HG02588 (cell line): ENCODE measurements at regions not wholly inside any gene's neighbourhood (a gene's known extent, or its start where the extent isn't known, plus 50 kb on each side); places are given as distances from the start of the nearest gene placed in this dataset.

ENCODE experiments used
- ATAC-seq: cut with Tn5 transposase; IDR thresholded peaks from one replicate; pipeline ENCODE4 v1.9.1; 2021; ENCODE audit warnings: mild to moderate bottlenecking, moderate library complexity; ENCODE audit not compliant: unreplicated experiment

DNA sequence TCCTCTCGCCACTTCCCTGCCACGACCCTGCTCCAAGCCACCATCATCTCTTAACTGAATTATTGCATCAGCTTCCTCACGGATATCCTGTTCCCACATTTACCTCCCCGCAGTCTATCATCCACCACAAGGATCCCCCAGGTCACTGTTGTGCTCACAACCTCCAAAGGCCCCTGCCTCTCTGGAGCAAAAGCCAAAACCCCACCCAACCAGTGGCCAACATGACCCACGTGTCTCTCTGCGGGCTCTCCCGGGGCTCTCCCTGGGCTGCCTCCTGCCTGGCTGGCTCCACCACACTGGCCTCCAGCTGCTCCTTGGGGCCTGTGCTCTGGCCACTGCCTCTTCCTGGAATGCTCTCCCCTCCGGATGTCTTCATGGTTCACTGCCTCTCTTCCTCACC, 809.3 kb downstream of the UQCRFS1 start:
- ATAC-seq = no peak

DNA sequence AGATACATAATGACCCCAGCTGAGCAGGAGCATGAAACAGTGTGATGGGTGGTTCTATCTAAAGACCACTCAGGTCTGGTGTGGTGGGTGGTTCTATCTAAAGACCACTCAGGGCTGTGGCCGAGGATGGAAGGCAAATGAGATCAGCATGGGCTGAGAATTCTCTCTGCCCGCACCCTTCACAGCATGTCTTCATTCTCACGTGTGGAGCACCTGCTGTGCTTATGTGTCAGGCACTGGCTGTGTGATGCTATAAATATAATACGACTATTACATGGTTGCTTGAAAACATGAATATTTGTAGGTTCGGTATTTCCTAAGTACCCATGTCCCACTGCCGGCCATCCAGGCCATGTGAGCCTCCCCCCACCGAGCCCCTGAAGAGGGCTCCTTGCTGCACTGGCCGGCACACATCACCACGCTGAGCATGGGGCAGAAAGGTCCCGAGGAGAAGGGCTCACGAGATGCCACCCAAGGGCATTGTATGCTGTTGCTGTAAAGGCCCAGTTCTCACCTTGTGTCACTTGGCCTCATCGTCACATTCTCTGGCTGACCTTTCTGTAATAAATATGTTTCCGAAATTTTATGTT, 810.2 kb downstream of the UQCRFS1 start:
- no peak for ATAC-seq

DNA sequence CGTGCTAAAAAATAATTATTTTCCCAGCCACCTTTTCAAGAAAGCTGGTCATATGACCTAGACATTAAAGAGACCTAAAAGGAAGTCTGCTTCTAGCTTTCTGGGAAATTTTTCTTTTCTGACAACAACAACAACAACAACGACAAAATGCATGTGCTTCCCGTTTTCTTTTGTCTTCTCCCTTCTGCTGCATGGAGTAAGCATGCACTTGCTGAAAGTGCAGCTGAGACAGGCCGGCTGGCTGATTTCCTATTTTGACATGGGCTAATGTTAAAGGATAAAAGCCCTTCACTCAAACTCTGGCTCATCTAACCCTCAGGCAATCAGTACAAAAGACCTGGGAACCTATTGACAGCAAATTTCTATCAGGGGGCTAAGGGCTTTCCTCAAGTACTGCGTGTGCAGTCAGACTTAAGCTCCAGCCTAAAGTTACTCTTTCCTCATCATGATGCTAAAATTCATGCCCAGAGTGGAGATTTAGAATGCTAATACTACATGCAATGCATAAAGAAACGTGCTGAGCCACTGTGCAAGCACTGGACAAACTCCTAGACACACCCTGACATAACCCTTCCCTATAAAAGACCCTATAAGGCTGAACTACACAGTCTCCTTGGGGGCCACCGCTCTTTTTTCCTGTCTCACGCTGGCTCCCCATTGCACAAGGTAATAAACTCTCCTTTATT, 811.1 kb downstream of the UQCRFS1 start:
- no peak for ATAC-seq

DNA sequence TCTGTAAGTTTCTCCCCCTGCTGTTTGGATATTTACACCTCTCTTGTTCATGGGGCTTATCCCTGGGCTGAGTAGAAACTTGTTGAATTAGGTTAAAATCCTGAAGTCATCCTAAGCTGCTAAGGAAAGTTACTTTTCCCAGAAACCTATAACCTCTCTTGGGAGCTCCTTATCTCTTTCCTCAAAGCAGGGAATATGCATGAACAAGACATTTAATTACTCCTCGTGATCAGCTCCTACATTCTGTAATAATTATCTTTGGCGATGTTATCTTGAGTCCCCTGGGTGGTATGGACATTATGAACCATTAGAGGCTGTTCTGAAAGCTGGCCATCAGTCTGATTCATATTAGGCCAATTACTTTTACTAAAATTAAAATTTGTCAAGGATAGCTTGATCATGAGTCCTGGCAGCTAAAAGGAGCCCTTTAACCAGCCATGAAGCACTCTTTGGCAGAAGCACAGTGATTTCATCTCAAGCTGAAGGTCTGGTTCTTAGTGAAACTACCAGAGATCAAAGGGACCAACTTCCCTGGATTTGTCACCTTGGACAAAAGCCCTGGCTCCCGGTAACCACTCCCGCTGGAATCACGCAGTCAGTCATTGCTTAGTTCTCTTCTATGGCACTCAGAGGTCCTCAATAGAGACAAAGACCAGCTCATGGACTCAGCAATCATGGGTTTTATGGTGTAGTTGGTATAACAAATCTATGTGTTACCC, 811.8 kb downstream of the UQCRFS1 start:
- ATAC-seq = no peak

DNA sequence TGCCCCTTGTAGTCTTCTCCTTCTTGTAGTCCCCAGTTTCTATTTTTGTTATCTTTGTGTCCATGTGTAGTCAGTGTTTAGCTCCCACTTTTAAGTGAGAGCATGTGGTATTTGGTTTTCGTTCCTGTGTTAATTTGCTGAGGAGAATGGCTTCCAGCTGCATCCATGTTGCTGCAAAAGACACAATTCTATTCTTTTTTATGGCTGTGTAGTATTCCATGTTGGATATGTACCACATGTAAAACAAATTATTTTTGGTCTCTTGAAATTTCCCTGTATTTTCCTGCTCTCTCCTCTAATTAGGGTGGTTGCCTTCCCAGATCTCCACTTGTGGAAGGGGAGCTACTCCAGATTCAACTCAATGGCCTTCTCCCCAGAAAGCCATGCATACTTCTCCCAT, 813.8 kb downstream of the UQCRFS1 start:
- ATAC-seq = no peak

DNA sequence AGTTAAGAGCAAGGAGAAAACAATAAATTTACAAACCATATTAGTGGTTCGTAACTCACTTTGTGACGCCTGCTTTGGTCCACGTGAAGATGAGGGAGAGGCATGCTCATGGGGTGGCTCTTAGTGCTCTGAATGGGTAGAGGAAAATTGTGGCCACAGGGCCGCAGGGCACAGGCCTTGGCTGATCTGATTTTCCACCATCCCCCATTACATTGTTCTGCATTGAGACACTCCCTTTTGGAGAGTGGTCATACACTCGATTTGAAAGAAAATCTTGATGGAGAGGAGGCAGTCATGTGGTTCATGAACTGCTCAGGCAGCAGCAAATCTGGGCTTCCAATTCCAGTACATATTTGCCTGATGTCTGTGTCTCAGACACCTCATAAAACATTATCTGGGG, 815.2 kb downstream of the UQCRFS1 start:
- no peak for ATAC-seq

DNA sequence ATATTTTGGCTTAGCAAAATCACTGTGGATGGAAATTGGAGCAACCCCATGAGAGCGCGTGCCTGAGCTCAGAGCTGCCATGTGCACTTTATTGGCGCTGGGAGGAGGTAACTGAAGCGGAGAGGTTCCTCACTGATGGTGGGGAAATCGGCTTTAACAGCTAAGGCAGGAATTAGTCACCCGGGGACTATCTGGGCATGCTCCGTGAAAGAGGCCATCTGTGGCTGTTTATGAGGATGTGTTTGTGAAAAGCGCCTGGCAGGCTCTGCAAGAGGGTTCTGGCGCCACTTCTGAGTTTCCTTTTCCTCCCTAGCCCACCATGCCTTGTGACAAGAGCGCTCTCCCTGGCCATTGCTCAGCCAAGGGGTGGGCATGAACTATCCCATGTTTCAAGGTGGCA, 815.6 kb downstream of the UQCRFS1 start:
- no peak for ATAC-seq

DNA sequence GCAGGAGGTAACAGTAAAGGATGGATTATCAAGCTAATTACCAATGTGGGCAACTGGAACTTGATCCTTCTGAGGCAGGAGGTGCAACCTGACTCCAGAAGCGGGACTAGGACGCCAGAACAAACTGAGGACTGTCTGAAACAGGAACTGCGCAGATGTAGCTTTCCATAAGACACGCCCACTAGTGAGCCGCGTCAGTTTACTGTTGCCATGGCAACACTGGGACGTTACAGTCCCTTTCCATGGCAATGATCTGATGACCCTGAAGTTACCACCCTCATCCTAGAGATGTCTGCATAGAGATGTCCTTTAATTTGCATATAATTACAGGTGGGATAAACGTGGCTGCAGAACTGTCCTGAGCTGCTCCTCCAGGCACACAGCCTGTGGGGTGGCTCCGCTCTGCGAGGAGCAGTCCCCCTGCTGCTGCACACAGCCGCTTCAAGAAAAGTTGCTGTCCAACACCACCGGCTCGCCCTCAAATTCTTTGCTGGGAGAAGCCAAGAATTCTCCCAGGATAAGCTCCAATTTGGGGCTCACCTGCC, 816.6 kb downstream of the UQCRFS1 start:
- ATAC-seq = no peak

DNA sequence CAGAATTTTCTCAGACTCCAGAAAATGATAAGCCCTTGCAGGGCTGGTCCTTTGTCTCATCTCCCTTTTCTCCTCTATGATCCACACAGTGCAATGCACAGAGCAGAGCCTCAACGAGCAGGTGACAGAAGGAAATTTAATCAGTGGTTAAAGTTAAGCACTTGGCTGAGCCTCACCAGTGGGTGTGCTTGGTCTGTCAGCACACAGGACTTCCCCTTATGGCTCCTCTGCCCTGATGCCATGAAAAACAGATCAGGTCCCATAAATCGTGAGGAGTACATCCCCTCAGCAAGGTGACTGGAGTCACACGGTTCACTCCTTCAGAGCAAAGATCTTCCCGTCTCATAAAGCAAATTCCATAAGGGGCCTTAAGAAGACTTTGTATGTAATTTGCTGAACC, 818.2 kb downstream of the UQCRFS1 start:
- ATAC-seq = no peak

DNA sequence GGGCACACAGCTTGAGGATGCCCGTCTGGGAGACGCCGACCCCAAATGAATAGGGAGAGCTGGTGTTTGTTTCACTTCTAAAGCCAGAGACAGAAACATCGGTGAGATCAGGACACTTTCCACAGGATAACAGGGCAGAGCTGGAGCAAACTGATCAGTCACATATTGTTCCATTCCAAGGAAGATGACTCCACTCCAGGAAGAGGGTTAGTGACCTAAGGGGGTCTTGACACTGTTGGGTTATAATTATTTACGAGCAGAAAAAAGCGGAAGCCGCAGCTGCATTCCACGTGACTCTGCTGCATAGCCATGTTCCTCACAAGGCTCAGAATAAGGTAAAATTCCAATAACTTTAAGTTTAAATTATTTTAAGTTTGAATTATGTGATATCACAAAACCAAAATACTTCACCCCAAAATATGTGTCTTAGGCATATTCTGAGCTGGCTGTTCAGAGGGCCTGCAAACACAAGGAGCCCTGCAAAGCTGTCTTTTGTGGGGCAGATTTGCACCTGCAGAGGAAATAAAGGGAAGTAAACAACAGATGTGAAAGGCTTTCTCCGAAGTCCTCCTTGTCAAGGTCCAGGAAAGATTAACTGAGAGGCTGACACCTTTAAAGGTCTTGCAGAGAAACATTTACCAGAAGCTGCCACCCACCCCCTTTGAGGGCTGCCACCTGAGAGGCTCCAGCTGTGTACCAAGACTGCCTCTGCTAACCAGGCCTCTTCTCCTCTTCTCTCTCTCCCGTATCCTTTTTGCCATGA, 819.2 kb downstream of the UQCRFS1 start:
- ATAC-seq = no peak

DNA sequence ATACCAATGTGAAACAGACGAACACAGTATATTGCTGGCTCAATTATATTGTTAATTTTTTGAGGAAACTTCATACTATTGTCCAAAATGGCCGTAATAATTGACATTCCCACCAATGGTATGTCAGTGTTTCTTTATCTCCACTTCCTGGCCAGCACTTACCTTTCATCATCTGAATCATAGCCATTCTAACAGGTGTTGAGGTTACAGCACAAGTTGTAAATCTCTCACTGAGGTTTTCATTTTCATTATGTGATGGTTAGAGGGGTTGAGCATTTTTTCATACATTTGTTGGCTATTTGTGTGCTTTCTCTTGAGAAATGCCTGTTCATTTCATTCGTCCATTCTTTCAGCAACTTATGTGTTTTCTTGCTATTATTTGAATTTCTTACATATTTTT, 824.0 kb downstream of the UQCRFS1 start:
- no peak for ATAC-seq

DNA sequence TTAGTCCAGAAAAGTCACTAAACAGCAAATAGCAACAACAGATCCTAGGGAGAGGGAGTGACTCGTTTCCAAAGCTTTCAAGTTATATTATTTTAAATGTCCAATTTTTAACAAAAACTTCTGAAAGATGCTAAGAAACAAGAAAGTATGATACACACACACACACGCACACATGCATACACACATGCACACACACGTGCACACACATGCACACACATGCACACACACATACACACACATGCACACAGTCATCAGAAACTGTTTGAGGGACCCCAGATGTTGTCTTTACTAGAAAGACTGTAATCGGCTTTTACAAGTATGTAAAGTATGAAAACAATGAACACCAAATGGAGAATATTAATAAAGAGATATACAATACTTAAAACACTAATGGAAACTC, 825.4 kb downstream of the UQCRFS1 start:
- ATAC-seq = no peak

DNA sequence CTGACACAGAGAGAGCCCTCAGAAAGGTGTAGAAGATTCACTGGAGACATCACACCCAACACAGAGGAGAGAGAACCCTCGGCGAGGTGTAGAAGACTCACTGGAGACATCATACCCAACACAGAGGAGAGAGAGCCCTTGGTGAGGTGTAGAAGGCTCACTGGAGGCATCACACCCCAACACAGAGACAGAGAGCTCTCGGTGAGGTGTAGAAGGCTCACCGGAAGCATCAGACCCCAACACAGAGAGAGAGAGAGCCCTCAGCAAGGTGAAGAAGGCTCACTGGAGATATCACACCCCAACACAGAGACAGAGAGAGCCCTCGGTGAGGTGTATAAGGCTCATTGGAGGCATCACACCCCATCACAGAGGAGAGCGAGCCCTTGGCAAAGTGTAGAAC, 826.5 kb downstream of the UQCRFS1 start:
- ATAC-seq = no peak

DNA sequence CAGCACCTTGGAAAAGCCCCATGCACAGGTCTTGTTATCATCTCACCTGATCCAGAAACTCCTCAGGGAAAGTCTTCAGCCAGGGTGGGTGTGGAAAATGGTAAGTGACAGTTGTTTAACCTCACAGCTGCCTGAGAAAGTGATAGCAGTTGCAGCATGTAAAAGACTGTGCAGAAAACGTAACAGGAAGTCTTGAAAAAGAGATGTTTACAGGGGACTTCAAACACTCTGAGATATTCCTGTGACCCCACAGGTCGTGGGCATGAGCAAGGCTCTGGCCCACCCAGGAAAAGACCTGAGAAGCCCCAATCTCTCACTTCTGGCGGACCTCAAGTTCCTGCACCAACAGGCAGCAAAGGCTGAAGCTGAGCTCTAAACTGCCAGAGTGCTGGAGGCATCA, 826.9 kb downstream of the UQCRFS1 start:
- ATAC-seq = no peak

DNA sequence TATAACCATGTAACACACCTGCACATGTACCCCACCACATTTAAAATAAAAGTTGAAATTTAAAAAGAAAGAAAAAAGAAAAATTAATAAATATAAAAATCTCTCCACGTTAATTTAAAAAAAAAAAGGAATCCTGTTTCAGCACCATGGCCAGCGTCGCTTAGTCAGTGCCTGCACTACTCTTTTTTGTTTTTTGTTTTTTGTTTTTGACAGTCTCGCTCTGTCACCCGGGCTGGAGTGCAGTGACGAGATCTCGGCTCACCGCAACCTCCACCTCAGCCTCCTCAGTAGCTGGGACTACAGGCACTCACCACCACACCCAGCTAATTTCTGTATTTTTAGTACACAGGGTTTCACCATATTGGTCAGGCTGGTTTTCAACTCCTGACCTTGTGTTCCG, 835.9 kb downstream of the UQCRFS1 start:
- ATAC-seq = no peak

DNA sequence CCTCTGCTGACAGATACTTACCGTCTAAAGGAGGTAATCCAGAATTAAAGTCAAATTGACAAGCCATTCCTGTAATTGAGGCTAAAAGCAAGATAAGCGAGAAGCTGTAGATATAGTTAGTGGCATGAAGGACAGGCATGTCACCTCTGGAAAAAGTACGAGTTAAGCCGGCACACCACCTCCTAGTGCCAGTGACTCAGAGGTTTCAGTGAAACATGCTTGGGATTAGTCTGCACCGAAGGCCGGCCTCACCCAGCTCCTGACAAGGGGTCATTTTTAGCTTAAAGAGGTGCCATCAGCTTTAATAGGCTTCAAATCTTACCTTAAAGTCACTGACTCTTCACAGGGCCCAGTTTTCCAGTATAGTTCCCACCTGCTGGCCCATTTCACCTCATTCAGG, 838.0 kb downstream of the UQCRFS1 start:
- ATAC-seq = no peak

DNA sequence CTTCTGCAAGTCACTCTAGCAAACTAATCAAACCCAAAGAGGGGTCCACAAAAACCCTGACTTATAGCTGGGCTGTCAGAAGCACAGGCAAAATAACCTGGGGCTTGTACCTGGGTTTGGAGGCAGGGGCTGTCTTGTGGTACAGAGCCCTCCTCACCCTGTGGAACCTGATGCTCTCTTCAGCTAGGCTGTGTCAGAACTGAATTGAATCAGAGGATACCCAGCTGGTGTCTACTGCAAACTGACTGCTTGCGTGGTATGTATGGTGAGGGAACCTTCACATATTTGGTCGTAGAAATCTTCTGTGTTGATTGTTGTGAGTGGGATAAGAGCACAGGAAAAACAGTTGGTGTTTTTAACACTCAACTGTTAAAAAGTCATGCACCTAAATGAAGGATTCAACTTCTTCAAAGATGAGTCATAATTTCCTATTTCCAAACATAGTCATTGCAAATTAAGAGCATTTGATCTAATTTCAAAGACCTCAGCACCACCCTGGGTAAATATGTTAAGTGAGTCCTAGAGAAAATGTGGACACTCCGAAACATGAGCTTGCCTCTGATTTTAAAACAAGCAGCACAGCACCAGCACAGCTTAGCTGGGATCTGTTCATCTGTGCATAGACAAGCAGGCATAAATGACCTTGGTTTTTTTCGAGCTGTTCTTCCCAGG, 840.2 kb downstream of the UQCRFS1 start:
- ATAC-seq = no peak

DNA sequence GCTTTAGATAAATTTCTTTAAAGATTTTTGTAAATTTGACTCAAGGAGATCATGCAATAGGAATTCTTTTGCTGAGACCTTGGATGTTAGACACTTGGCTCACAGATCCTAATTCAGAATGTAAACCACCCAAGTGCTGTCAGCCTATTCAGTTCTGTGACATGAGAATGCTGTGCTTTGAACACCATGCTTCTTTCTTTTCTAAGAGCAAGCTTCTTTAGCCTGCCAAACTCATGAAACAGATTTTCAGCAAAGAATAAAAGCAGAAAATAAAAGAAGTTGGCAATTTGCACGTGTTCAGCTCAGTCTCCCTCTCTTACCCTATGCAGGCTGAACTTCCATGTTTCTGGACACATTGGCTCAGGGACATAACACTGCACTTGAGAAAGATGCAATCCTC, 845.8 kb downstream of the UQCRFS1 start:
- no peak for ATAC-seq

DNA sequence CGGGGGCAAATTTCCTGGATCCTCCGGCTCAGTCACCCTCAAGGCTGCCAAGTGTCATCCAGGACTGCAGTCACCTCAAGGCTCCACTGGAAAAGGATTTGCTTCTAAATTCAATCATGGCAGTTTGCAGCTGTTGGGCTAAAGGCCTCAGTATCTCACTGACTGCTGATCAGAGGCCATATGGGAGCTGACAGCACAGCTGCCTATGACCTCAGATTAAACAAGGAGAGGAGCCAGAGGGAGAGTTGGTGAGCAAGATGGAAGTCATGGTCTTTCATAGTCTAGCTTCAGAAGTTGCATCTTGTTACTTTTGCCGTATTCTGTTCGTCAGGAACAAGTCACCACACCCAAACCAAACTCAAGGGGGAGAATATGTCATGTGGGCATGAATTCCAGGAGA, 849.7 kb downstream of the UQCRFS1 start:
- no peak for ATAC-seq

DNA sequence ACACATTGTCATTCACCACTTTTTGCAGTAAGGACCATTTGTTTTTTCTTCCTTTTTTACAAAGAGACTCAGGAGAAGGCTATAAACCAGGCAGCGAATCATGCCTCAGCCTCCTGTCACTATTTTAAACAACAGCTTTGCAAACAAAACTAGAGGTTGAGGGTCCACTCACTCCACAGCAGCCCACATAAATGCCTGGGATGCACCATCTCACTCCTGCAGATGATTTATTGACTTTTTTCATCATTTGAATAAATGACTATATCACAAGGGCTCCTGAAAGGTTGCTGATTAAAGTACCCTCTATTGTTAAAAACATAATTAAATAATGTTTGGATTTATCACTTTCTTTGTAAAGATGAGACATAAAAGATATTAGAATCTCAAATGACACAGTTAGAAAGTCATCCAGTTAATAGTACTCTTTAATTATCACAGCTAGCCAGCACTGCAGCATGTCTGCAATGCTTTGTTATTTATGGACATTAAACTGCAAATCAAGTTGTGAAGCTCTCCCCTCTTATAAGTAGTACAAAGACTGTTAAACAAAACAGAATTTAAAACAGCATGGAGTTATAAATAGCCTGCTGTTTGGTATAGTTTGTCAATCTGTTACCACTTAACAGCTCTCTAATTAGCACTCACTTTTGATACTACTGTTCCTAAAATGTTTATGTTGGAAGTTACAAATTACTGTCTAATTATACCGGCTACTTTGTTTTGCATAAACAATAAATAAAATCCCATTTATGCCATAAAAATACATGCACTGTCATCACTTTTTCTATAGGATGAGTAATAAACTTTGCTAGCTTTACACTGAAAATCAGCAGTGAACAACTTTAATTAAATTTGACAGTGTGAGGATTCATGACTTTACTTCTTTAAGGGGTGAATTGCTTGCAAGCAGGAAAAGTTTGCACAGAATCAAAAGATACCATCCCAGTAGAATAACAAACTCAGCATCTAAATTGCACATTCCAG, 853.2 kb downstream of the UQCRFS1 start:
- ATAC-seq = no peak
